ENCODE measurements at regions not wholly inside any gene's neighbourhood (a gene's known extent, or its start where the extent isn't known, plus 50 kb on each side); places are given as distances from the start of the nearest gene placed in this dataset.

GRCh38 chr12:13337791-13338190 lies 141.3 kb downstream of the EMP1 start:
- Histone ChIP-seq H2AFZ (ENCODE audit: low read length) (no peak overlapping the region), H3K4me2 (ENCODE audit: low read depth, low read length) (no peak overlapping the region), H3K36me3 (replicated peaks in 1 of 2; ENCODE audit: control insufficient read depth in 1 of 2, insufficient read depth in 2 of 2, low read length in 2 of 2) (no peaks in the 10 kb centered on the region), H4K20me1 (ENCODE audit: insufficient read depth, low read length) (no peaks in the 10 kb centered on the region), H3K4me1 (ENCODE audit: insufficient read depth, low read length) (no peaks in the 10 kb centered on the region), H3K9ac (ENCODE audit: insufficient read depth, low read depth, low read length) (no peak overlapping the region), H3K27ac (ENCODE audit: extremely low read length, insufficient read depth, low read length) (no peak overlapping the region), H3K9me3 (ENCODE audit: low read length) (no peaks in the 10 kb centered on the region), H3K4me3 (replicated peaks in 1 of 3; ENCODE audit: insufficient read depth in 1 of 3, low read depth in 2 of 3, low read length in 3 of 3) (no peak overlapping the region), H3K79me2 (ENCODE audit: insufficient read depth, low read length) (no peaks in the 10 kb centered on the region), H3K27me3 (ENCODE audit: control insufficient read depth in 1 of 2, insufficient read depth in 2 of 2, low read length in 2 of 2) (peaks cover 0 to 4% of the 10 kb centered on the region in 2 experiments; a peak in 1 of 5 replicates)
- FAIRE-seq = no peak
- DNase-seq (ENCODE audit: low spot score) = no peak
- no TSS peak for BruUV-seq (replicated peaks)
- WGBS (ENCODE audit: low lambda C conversion rate) = 5% methylated on average over 3 of the region's 6 CpGs
- intact Hi-C loops (cut with micrococcal nuclease; ENCODE audit: unreplicated experiment) (no loop called here), in situ Hi-C loops (cut with HindIII; ENCODE audit: extremely low pct_ligation_motif_present, low pct_unique_long_range_greater_than_20kb) (no loop called here)
- CTCF ChIA-PET (ENCODE audit: low intra/inter-chr PET ratio, low total read pairs) = no interaction called here
- ATAC-seq = no peak
- POLR2A ChIA-PET = no interaction called here
- TF ChIP-seq ZBTB4 (CRISPR knock-in tag; IDR thresholded peaks at IDR 0.05; ENCODE audit: borderline replicate concordance) = no peak
- no peak for TF ChIP-seq REST (IDR thresholded peaks at IDR 0.05; ENCODE audit: borderline replicate concordance in 1 of 2, low read depth in 1 of 2, low read length in 2 of 2)
- no peak for TF ChIP-seq ZNF235 (CRISPR knock-in tag; IDR thresholded peaks at IDR 0.05; ENCODE audit: borderline replicate concordance)
- TF ChIP-seq IKZF5 (CRISPR knock-in tag; IDR thresholded peaks at IDR 0.05) = no peak
- no peak for TF ChIP-seq ZMYM4 (CRISPR knock-in tag; IDR thresholded peaks at IDR 0.05)
- TF ChIP-seq TAF15 (IDR thresholded peaks at IDR 0.05; ENCODE audit: low read depth, low read length, poor library complexity, severe bottlenecking) = no peak
- TF ChIP-seq ZSCAN22 (CRISPR knock-in tag; IDR thresholded peaks at IDR 0.05) = no peak
- no peak for TF ChIP-seq ZBTB39 (CRISPR knock-in tag; IDR thresholded peaks at IDR 0.05)
- no peak for TF ChIP-seq ZNF597 (CRISPR knock-in tag; IDR thresholded peaks at IDR 0.05)
- no peak for TF ChIP-seq HOXA3 (CRISPR knock-in tag; IDR thresholded peaks at IDR 0.05)
- TF ChIP-seq ZNF503 (CRISPR knock-in tag; IDR thresholded peaks at IDR 0.05) = no peak

Data from HepG2 (cell line).